ENCODE measurements at regions not wholly inside any gene's neighbourhood (a gene's known extent, or its start where the extent isn't known, plus 50 kb on each side); places are given as distances from the start of the nearest gene placed in this dataset.

GRCh38 chr22:27378995-27379394, 422.6 kb downstream of the MN1 start:
- H3K27me3 ChIP-seq (ENCODE audit: control insufficient read depth, insufficient read depth, low read length) = peaks cover 10% of the 10 kb centered on the region
- no peak for TF ChIP-seq CTCF (IDR thresholded peaks at IDR 0.05; ENCODE audit: insufficient read depth, low read length, poor library complexity, severe bottlenecking)
- H3K4me3 ChIP-seq (ENCODE audit: low read depth, low read length) = no peak overlapping the region
- H3K36me3 ChIP-seq (ENCODE audit: control insufficient read depth, insufficient read depth, low read length) = no peaks in the 10 kb centered on the region
- DNase-seq (ENCODE audit: low read depth) = no peak

GRCh38 chr22:27380855-27381254, 420.7 kb downstream of the MN1 start:
- Histone ChIP-seq H3K4me3 (ENCODE audit: low read depth, low read length) (no peak overlapping the region), H3K27me3 (ENCODE audit: control insufficient read depth, insufficient read depth, low read length) (peaks cover 10% of the 10 kb centered on the region), H3K36me3 (ENCODE audit: control insufficient read depth, insufficient read depth, low read length) (no peaks in the 10 kb centered on the region)
- no peak for TF ChIP-seq CTCF (IDR thresholded peaks at IDR 0.05; ENCODE audit: insufficient read depth, low read length, poor library complexity, severe bottlenecking)
- DNase-seq (ENCODE audit: low read depth) = no peak

GRCh38 chr22:27381552-27381951, 420.0 kb downstream of the MN1 start:
- no peak for DNase-seq (ENCODE audit: low read depth)
- no peak for TF ChIP-seq CTCF (IDR thresholded peaks at IDR 0.05; ENCODE audit: insufficient read depth, low read length, poor library complexity, severe bottlenecking)
- Histone ChIP-seq H3K27me3 (ENCODE audit: control insufficient read depth, insufficient read depth, low read length) (peaks cover 10% of the 10 kb centered on the region), H3K36me3 (ENCODE audit: control insufficient read depth, insufficient read depth, low read length) (no peaks in the 10 kb centered on the region), H3K4me3 (ENCODE audit: low read depth, low read length) (no peak overlapping the region)

GRCh38 chr22:27381960-27382742, 419.4 kb downstream of the MN1 start:
- no peak for TF ChIP-seq CTCF (IDR thresholded peaks at IDR 0.05; ENCODE audit: insufficient read depth, low read length, poor library complexity, severe bottlenecking)
- DNase-seq (ENCODE audit: low read depth) = no peak
- Histone ChIP-seq H3K4me3 (ENCODE audit: low read depth, low read length) (no peak overlapping the region), H3K36me3 (ENCODE audit: control insufficient read depth, insufficient read depth, low read length) (no peaks in the 10 kb centered on the region), H3K27me3 (ENCODE audit: control insufficient read depth, insufficient read depth, low read length) (peaks cover 10% of the 10 kb centered on the region)

- Histone ChIP-seq H3K27me3 (ENCODE audit: control insufficient read depth, insufficient read depth, low read length) (peaks cover 10% of the 10 kb centered on the region), H3K36me3 (ENCODE audit: control insufficient read depth, insufficient read depth, low read length) (no peaks in the 10 kb centered on the region), H3K4me3 (ENCODE audit: low read depth, low read length) (no peak overlapping the region)
- DNase-seq (ENCODE audit: low read depth) = no peak
- TF ChIP-seq CTCF (IDR thresholded peaks at IDR 0.05; ENCODE audit: insufficient read depth, low read length, poor library complexity, severe bottlenecking) = no peak
These were observed 418.6 kb downstream of the MN1 start for GRCh38 chr22:27382947-27383346.

- Histone ChIP-seq H3K36me3 (ENCODE audit: control insufficient read depth, insufficient read depth, low read length) (no peaks in the 10 kb centered on the region), H3K4me3 (ENCODE audit: low read depth, low read length) (no peak overlapping the region), H3K27me3 (ENCODE audit: control insufficient read depth, insufficient read depth, low read length) (peaks cover 11% of the 10 kb centered on the region)
- DNase-seq (ENCODE audit: low read depth) = no peak
- no peak for TF ChIP-seq CTCF (IDR thresholded peaks at IDR 0.05; ENCODE audit: insufficient read depth, low read length, poor library complexity, severe bottlenecking)
These were observed 417.7 kb downstream of the MN1 start for GRCh38 chr22:27383896-27384295.

Data from kidney epithelial cell (primary cell).